ENCODE measurements at regions not wholly inside any gene's neighbourhood (a gene's known extent, or its start where the extent isn't known, plus 50 kb on each side); places are given as distances from the start of the nearest gene placed in this dataset.
"Not testable (repeated sequence)": the region's sequence is repeated elsewhere in the genome, so short reads cannot be mapped to it uniquely, and the experiment has no call there.

DNA sequence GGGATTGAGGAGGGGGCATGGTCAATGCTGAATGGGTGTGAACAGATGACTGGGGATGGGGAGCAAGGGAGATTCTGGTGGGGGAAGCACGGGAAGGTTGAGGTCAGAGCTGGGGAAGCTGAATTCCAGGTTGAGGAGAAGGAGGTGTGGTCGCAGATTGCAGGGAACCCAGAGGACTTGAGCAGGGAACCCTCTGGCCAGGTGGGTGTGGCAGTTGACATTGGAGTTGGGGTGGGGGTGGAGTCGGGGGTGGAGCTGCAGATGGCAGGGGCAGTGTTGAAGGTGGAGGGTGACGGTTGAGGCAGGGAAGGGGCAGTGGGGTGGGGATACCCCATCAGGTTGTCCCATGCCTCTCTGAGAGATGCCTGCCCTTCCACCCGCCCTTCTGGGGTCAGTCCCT is 94.7 kb downstream of the WTIP start:
- no peak for TF ChIP-seq CTCF (IDR thresholded peaks at IDR 0.05)
- no peak overlapping the region for H3K4me3 ChIP-seq
- no peak overlapping the region for H3K27ac ChIP-seq
- no peak for DNase-seq (ENCODE audit: low spot score)

GRCh38 chr19:34575206-34575605 is 93.6 kb downstream of the WTIP start:
- no peak overlapping the region for H3K27ac ChIP-seq
- H3K4me3 ChIP-seq: no peak overlapping the region
- TF ChIP-seq CTCF (IDR thresholded peaks at IDR 0.05): no peak
- DNase-seq (ENCODE audit: low spot score): no peak

GRCh38 chr19:34574704-34575103 is 93.1 kb downstream of the WTIP start:
- Histone ChIP-seq H3K27ac (no peak overlapping the region), H3K4me3 (no peak overlapping the region)
- TF ChIP-seq CTCF (IDR thresholded peaks at IDR 0.05): no peak
- no peak for DNase-seq (ENCODE audit: low spot score)

- no peak overlapping the region for H3K4me3 ChIP-seq
- TF ChIP-seq CTCF (IDR thresholded peaks at IDR 0.05): no peak
- no peak for DNase-seq (ENCODE audit: low spot score)
Measured at GRCh38 chr19:34573226-34573864, 91.8 kb downstream of the WTIP start.

DNA sequence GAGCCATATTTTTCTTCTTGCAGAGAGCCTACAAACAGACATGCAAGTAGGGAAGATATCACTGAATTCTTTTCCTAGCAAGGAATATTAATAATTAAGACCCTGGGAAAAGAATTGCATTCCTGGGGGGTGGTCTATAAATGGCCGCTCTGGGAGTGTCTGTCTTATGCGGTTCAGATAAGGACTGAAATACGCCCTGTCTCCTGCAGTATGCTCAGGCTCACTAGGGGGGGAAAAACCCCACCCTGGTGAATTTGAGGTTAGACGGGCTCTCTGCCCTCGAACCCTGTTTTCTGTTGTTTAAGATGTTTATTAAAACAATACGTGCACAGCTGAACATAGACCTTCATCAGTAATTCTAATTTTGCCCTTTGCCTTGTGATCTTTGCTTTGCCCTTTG is 88.6 kb downstream of the WTIP start:
- not testable (repeated sequence) for H3K4me3 ChIP-seq; DNase-seq (ENCODE audit: low spot score); H3K27ac ChIP-seq

More at GRCh38 chr19:34573226-34573864, 91.8 kb downstream of the WTIP start:
- H3K27ac ChIP-seq: no peak overlapping the region

- not testable (repeated sequence) for H3K4me3 ChIP-seq; DNase-seq (ENCODE audit: low spot score); H3K27ac ChIP-seq
Measured at GRCh38 chr19:34562344-34562743, 80.8 kb downstream of the WTIP start.

Measured in coronary artery (tissue), 2 donors.